ENCODE measurements at regions not wholly inside any gene's neighbourhood (a gene's known extent, or its start where the extent isn't known, plus 50 kb on each side); places are given as distances from the start of the nearest gene placed in this dataset.

DNA sequence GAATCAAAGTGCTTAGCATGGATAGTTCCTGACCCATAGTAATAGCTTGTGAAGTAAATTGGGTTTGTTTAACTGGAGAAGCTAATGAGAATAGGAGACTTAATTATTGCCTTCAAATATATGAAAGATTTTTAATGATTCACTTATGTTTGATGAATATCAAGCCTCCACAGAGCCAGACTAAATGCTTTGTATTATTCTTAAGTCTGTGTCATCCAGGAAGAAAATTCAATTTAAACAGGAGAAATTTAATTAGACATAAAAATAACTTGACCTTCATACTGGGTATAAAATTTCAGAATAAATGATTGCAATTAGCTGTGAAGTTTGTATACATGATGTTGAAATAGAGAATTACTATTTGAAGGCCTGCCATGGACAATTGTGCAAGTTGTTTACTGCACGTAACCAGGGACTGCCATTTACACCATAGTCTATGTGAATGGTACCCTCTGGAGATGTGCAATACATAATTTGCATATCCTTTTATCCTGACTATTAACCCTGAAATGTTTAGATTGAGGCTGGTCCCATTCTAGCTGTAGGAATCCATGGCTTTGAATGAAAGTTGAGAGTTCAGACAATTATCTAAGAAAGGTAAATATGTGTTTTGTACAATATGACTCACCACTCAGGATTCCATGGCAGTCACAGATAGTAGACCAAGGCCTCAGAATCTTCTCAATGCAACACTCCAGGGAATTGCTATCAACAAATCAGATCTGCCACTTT is 133.5 kb upstream of the IL12B start:
- DNase-seq (ENCODE audit: low spot score in 2 of 2) = no peak
- no peak overlapping the region for H3K4me3 ChIP-seq
- no peaks in the 10 kb centered on the region for H3K36me3 ChIP-seq
- no peaks in the 10 kb centered on the region for H3K9me3 ChIP-seq
- H3K4me1 ChIP-seq = no peaks in the 10 kb centered on the region
- TF ChIP-seq POLR2A (IDR thresholded peaks at IDR 0.05) (no peak), POLR2AphosphoS5 (IDR thresholded peaks at IDR 0.05) (no peak)
- TF ChIP-seq, protein P1, sequence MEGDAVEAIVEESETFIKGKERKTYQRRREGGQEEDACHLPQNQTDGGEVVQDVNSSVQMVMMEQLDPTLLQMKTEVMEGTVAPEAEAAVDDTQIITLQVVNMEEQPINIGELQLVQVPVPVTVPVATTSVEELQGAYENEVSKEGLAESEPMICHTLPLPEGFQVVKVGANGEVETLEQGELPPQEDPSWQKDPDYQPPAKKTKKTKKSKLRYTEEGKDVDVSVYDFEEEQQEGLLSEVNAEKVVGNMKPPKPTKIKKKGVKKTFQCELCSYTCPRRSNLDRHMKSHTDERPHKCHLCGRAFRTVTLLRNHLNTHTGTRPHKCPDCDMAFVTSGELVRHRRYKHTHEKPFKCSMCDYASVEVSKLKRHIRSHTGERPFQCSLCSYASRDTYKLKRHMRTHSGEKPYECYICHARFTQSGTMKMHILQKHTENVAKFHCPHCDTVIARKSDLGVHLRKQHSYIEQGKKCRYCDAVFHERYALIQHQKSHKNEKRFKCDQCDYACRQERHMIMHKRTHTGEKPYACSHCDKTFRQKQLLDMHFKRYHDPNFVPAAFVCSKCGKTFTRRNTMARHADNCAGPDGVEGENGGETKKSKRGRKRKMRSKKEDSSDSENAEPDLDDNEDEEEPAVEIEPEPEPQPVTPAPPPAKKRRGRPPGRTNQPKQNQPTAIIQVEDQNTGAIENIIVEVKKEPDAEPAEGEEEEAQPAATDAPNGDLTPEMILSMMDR (IDR thresholded peaks at IDR 0.05) = no peak
- intact Hi-C loops (cut with DNase I; ENCODE audit: low total_unique reads) = no loop called here
- no peak overlapping the region for H3K27ac ChIP-seq
- peaks cover 0 to 5% of the 10 kb centered on the region in 2 donors for H3K27me3 ChIP-seq

DNA sequence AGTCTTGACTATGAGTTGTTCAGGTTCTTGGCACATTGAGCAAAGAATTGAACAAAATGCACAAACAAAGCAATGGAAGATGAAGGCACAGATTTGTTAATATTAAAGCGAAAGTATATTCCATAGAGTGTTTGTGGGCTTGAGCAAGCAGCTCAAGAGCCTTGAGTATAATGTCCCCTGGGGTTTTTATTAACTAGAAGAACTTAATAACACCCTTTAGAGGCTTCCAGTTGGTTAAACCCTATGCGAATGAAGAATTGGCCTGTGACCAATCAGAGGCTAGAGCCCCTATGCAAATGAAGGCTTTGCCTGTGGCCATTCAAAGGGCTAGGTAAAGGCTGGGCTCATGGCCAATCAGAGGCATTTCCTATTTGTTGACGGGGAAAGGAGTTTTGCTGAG is 135.3 kb upstream of the IL12B start:
- no peaks in the 10 kb centered on the region for H3K9me3 ChIP-seq
- no peaks in the 10 kb centered on the region for H3K4me1 ChIP-seq
- H3K27me3 ChIP-seq = no peaks in the 10 kb centered on the region
- TF ChIP-seq POLR2A (IDR thresholded peaks at IDR 0.05) = no peak
- TF ChIP-seq, protein P1 (IDR thresholded peaks at IDR 0.05) = no peak
- DNase-seq (ENCODE audit: low spot score in 2 of 2) = no peak
- H3K36me3 ChIP-seq = no peaks in the 10 kb centered on the region
- intact Hi-C loops (cut with DNase I; ENCODE audit: low total_unique reads) = no loop called here
- no peak overlapping the region for H3K4me3 ChIP-seq
- no peak overlapping the region for H3K27ac ChIP-seq

DNA sequence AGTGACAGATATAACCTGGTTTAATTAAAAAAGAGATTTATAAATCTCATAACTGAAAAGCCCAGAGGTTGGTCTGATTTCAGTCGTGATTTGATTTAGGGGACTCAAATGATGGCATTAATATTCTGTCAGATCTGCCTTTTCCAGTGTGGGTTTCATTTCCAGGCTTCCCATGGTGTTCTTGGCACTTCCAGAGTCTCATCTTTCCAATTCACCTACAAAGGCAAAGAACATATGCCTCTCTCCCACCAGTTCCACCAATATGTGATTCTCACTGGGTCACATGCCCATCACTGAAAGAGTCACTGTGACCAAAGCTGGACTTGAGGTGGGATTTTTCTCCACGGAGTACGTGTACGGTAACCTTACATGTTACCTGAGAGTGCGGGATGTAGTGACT is 137.4 kb upstream of the IL12B start:
- no peak overlapping the region for H3K27ac ChIP-seq
- intact Hi-C loops (cut with DNase I; ENCODE audit: low total_unique reads) = no loop called here
- H3K9me3 ChIP-seq = no peaks in the 10 kb centered on the region
- H3K27me3 ChIP-seq = no peaks in the 10 kb centered on the region
- DNase-seq (ENCODE audit: low spot score in 2 of 2) = no peak
- no peaks in the 10 kb centered on the region for H3K4me1 ChIP-seq
- H3K36me3 ChIP-seq = no peaks in the 10 kb centered on the region
- TF ChIP-seq, protein P1 (IDR thresholded peaks at IDR 0.05) = no peak
- TF ChIP-seq POLR2AphosphoS5 (IDR thresholded peaks at IDR 0.05) = no peak
- no peak for TF ChIP-seq POLR2A (IDR thresholded peaks at IDR 0.05)
- no peak overlapping the region for H3K4me3 ChIP-seq

DNA sequence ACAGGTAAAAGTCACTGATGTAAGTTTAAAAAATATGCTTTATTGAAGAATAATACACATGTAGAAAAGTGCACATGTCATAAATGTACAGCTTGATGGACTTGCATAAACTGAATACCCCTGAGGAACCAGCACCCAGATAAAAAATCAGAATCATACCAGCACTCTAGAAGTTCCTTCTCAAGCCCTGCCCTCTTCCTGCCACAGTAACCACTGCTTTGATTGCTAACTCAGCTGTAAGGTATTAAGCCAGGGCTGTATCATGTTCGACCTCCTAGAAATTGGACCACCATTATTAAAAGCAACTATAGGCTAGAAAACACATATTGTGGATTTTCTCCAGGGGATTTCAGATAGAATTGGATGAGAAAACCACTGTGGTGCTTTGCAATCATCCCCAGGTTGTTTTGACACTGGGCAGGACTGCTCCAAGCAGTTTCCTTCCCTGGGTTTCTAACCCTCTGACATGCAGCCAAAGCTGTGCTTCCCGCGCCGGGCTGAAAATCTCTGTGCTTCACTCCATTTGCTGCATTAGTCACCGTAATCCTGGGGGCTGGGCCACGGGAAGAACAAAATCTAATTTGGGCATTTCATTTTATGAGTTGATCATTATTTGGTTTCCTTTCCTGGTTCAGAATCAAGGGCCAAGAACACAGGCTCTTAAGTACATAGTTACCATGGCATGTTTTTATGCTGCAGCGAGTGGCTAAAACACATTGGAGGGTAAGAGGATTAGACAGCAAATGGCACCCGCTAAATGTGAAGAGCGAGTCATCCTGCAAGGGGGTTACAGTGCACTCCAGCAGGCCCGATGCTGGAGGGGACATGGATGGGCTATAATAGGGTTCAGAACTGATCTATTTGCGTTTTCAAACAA is 139.4 kb upstream of the IL12B start:
- H3K27me3 ChIP-seq = no peaks in the 10 kb centered on the region
- no peak overlapping the region for H3K4me3 ChIP-seq
- no peak overlapping the region for H3K27ac ChIP-seq
- H3K9me3 ChIP-seq = peaks cover 0 to 8% of the 10 kb centered on the region in 2 donors
- DNase-seq (ENCODE audit: low spot score in 2 of 2) = no peak
- intact Hi-C loops (cut with DNase I; ENCODE audit: low total_unique reads) = no loop called here
- no peaks in the 10 kb centered on the region for H3K4me1 ChIP-seq
- no peaks in the 10 kb centered on the region for H3K36me3 ChIP-seq
- TF ChIP-seq POLR2AphosphoS5 (IDR thresholded peaks at IDR 0.05) (no peak), POLR2A (IDR thresholded peaks at IDR 0.05) (no peak)
- TF ChIP-seq, protein P1 (IDR thresholded peaks at IDR 0.05) = no peak

DNA sequence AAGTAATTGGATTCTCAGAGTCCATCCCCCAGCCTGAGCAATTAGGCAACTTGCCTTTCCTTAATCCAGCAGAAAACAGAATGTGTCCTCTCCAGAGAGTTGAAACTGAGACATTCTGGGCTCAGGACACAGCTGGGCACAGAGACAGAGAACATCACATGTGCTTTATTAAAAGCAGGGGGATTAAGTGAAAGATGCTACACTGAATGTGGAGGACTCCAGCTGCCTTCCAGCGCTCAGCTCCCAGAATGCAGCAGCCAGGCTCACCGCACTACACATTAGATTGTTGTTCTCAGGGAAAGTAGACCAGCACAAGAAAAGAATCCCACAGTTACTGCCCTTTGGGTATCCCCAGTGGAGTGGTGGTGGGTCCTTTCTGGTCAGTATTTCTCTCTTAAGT is 141.6 kb upstream of the IL12B start:
- Histone ChIP-seq H3K9me3 (peaks cover 8 to 18% of the 10 kb centered on the region in 2 donors), H3K4me3 (peak overlapping the region in 1 of 3 donors; percentile 9), H3K27ac (peak overlapping the region in 1 of 2 donors; percentile 50), H3K4me1 (no peaks in the 10 kb centered on the region), H3K36me3 (no peaks in the 10 kb centered on the region), H3K27me3 (no peaks in the 10 kb centered on the region)
- intact Hi-C loops (cut with DNase I; ENCODE audit: low total_unique reads) = no loop called here
- peak in 1 of 2 donors; percentile 31 for DNase-seq (ENCODE audit: low spot score in 2 of 2)
- no peak for TF ChIP-seq POLR2A (IDR thresholded peaks at IDR 0.05)
- TF ChIP-seq, protein P1 (IDR thresholded peaks at IDR 0.05) = no peak
- no peak for TF ChIP-seq POLR2AphosphoS5 (IDR thresholded peaks at IDR 0.05)

Measured in breast epithelium (tissue), 4 donors.